T-helper 2 cell treated with Interferon-gamma antibody and Interleukin-4, amounts not matched to agents 5 μg/mL and 100 μg/mL, for 36 hours (primary cell): ENCODE measurements at regions not wholly inside any gene's neighbourhood (a gene's known extent, or its start where the extent isn't known, plus 50 kb on each side); places are given as distances from the start of the nearest gene placed in this dataset.
"Not testable (repeated sequence)": the region's sequence is repeated elsewhere in the genome, so short reads cannot be mapped to it uniquely, and the experiment has no call there.

Experiments
- DNase-seq: peaks from one replicate; pipeline ENCODE4 v3.0.0; 2021; ENCODE audit warnings: low spot score
- H3K27ac Mint-ChIP-seq: one replicate; pipeline ENCODE4 v1.8.0; 2021; ENCODE audit warnings: mild to moderate bottlenecking, mixed read lengths
- H3K27me3 Mint-ChIP-seq: one replicate; pipeline ENCODE4 v1.8.0; 2021; ENCODE audit warnings: low read depth, mixed read lengths
- H3K36me3 Mint-ChIP-seq: one replicate; pipeline ENCODE4 v1.8.0; 2021; ENCODE audit warnings: low read depth, mixed read lengths
- H3K4me1 Mint-ChIP-seq: one replicate; pipeline ENCODE4 v1.8.0; 2021; ENCODE audit warnings: low read depth, mixed read lengths
- H3K4me3 Mint-ChIP-seq: one replicate; pipeline ENCODE4 v1.8.0; 2022; ENCODE audit warnings: mild to moderate bottlenecking, moderate library complexity, mixed read lengths
- H3K9me3 Mint-ChIP-seq: one replicate; pipeline ENCODE4 v1.8.0; 2021; ENCODE audit warnings: mixed read lengths

- Mint-ChIP-seq H3K27ac (no peak overlapping the region), H3K27me3 (no peaks in the 10 kb centered on the region), H3K9me3 (peaks cover 3% of the 10 kb centered on the region), H3K36me3 (no peaks in the 10 kb centered on the region), H3K4me1 (no peaks in the 10 kb centered on the region), H3K4me3 (no peak overlapping the region)
- DNase-seq = no peak
Measured at GRCh38 chr5:24232041-24232440, 412.7 kb downstream of the CDH10 start.

- H3K27me3 Mint-ChIP-seq = no peaks in the 10 kb centered on the region
- no peaks in the 10 kb centered on the region for H3K36me3 Mint-ChIP-seq
- H3K27ac Mint-ChIP-seq = no peak overlapping the region
- DNase-seq = no peak
- no peaks in the 10 kb centered on the region for H3K4me1 Mint-ChIP-seq
- H3K4me3 Mint-ChIP-seq = no peak overlapping the region
- H3K9me3 Mint-ChIP-seq = peaks cover 3% of the 10 kb centered on the region
Measured at GRCh38 chr5:24232929-24233498, 411.8 kb downstream of the CDH10 start.

DNA sequence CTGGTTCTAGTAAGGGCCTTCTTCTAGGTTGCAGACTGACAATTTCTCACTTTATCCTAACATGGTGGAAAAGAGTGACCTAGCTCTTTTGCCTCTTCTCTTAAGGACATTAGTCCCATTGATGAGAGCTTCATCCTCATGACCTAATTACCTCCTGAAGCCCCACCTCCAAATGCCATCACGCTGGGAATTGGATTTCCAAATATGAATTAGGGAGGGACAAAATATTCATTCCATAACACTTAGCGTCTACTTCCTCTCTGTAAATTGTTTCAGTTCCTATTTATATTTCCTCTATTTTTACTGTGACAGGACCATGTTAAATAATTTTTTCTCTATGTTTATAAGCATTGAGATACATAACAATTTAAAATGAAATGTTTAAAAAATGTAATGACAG lies 408.8 kb downstream of the CDH10 start:
- peaks cover 10% of the 10 kb centered on the region for H3K9me3 Mint-ChIP-seq
- no peak overlapping the region for H3K4me3 Mint-ChIP-seq
- no peak overlapping the region for H3K27ac Mint-ChIP-seq
- no peaks in the 10 kb centered on the region for H3K4me1 Mint-ChIP-seq
- DNase-seq = no peak
- H3K36me3 Mint-ChIP-seq = no peaks in the 10 kb centered on the region
- H3K27me3 Mint-ChIP-seq = no peaks in the 10 kb centered on the region

DNA sequence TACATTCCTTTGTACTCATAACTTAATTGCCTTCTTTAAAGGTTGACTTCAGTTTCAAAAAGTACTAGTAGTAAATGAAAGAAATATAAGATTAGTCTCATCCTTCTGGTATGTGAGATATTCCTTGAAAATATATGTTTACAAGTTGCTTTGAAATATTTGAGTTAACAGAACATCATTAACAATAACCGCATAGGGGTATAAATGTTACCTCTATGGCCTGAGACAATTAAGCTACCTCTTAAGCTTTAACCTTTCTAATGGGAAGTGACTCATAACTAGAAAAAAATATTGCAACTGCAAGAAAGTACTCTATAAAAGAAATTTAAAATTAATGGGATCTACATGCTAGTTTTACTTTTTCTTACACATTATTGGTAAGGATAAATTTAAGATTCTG lies 399.0 kb downstream of the CDH10 start:
- no peaks in the 10 kb centered on the region for H3K27me3 Mint-ChIP-seq
- no peak overlapping the region for H3K4me3 Mint-ChIP-seq
- no peaks in the 10 kb centered on the region for H3K36me3 Mint-ChIP-seq
- no peaks in the 10 kb centered on the region for H3K4me1 Mint-ChIP-seq
- no peak for DNase-seq
- H3K27ac Mint-ChIP-seq = no peak overlapping the region
- peaks cover 40% of the 10 kb centered on the region for H3K9me3 Mint-ChIP-seq

DNA sequence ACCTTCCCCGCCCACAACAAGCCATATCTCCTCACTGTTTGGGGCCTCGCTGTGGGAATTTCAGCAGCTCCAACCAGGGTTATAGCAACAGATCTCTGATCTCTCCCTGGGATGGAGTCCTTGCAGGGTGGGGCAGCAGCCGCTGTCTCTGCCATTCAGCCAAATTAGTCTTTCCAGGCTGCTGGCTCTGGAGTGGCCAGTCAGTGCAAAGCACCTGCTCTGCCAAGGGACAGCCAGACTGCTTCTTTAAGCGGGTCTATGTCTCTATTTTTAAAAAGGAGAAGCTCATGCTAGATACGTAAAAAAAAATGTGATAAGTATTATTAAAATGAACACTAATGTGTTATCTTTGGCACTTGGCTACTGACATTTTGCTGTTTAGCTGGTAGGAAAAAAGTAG lies 380.2 kb downstream of the CDH10 start:
- Mint-ChIP-seq H3K27me3 (no peaks in the 10 kb centered on the region), H3K27ac (no peak overlapping the region), H3K4me3 (no peak overlapping the region), H3K9me3 (peaks cover 17% of the 10 kb centered on the region), H3K36me3 (no peaks in the 10 kb centered on the region), H3K4me1 (no peaks in the 10 kb centered on the region)
- DNase-seq = no peak

DNA sequence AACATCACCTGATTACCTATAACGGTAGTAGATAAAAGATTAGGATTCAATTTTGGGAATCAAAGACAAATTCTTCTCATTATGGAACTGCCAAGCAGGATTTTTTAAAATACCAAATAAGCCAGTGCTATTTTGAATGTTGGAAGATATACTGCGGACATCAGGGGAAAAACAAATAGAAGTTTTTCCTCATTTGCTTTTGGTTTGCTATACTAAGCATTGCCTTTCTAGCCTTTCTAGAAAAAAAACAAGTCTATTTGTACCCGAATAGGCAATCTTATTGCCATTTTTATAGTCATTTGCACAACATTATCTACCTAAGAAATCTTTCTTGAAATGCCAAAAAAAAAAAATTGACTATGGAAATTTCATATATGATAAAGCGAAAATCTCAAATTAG lies 379.5 kb downstream of the CDH10 start:
- Mint-ChIP-seq H3K9me3 (peaks cover 23% of the 10 kb centered on the region), H3K4me3 (no peak overlapping the region), H3K4me1 (no peaks in the 10 kb centered on the region), H3K27ac (no peak overlapping the region), H3K36me3 (no peaks in the 10 kb centered on the region), H3K27me3 (no peaks in the 10 kb centered on the region)
- no peak for DNase-seq

GRCh38 chr5:24268482-24269056 lies 376.2 kb downstream of the CDH10 start:
- no peak for DNase-seq
- H3K4me3 Mint-ChIP-seq = no peak overlapping the region
- no peaks in the 10 kb centered on the region for H3K4me1 Mint-ChIP-seq
- H3K9me3 Mint-ChIP-seq = peaks cover 31% of the 10 kb centered on the region
- no peaks in the 10 kb centered on the region for H3K36me3 Mint-ChIP-seq
- H3K27me3 Mint-ChIP-seq = no peaks in the 10 kb centered on the region
- no peak overlapping the region for H3K27ac Mint-ChIP-seq

GRCh38 chr5:24271702-24272118 lies 373.1 kb downstream of the CDH10 start:
- H3K36me3 Mint-ChIP-seq, H3K4me1 Mint-ChIP-seq, H3K27ac Mint-ChIP-seq, H3K27me3 Mint-ChIP-seq, H3K4me3 Mint-ChIP-seq, DNase-seq: not testable (repeated sequence)
- H3K9me3 Mint-ChIP-seq = peaks cover 34% of the 10 kb centered on the region

DNA sequence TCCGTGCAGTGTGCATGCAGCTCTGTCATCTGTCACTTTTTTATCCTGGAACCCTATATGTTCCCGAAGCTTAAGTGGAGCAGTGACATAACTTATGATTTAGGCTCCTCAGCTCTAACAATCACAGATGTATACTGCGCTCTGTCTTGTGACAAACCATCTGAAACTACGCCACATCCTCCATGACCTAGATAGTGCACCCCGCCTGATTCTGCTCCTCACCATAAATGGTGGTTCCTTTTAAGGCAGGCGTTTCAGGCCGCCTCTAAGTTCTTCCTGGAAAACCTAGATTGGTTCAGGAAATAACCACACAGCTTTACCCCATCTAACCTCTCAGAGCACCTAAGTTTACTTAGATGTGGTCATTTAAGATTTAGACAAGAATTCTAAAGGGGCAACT lies 372.0 kb downstream of the CDH10 start:
- Mint-ChIP-seq H3K9me3 (peaks cover 30% of the 10 kb centered on the region), H3K4me3 (no peak overlapping the region), H3K27me3 (no peaks in the 10 kb centered on the region), H3K27ac (no peak overlapping the region), H3K4me1 (no peaks in the 10 kb centered on the region), H3K36me3 (no peaks in the 10 kb centered on the region)
- DNase-seq = no peak

DNA sequence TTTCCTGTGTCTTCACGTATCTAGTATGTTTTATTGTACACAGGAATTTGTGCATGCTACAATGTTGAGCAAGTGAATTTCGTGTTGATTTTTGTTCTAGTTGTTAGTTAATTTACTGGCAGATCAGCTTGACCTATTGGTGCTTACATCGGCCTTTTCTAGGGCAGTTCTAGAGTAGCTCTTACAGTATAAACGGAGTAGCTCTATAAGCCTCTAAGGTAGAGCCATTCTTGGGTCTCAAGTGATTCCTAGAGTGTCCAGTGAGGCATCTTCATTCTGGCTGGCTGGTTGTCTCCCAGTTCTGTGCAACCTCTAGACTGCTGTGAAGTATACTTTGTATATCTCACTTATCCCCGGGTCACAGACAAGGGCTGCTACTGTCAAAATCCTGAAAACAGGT lies 364.6 kb downstream of the CDH10 start:
- no peaks in the 10 kb centered on the region for H3K27me3 Mint-ChIP-seq
- no peak overlapping the region for H3K27ac Mint-ChIP-seq
- H3K9me3 Mint-ChIP-seq = peaks cover 35% of the 10 kb centered on the region

GRCh38 chr5:24281818-24282217 lies 363.0 kb downstream of the CDH10 start:
- H3K4me3 Mint-ChIP-seq = no peak overlapping the region
- no peak for DNase-seq
- H3K27me3 Mint-ChIP-seq = no peaks in the 10 kb centered on the region
- peaks cover 34% of the 10 kb centered on the region for H3K9me3 Mint-ChIP-seq
- no peaks in the 10 kb centered on the region for H3K4me1 Mint-ChIP-seq
- no peaks in the 10 kb centered on the region for H3K36me3 Mint-ChIP-seq
- no peak overlapping the region for H3K27ac Mint-ChIP-seq

More for the DNA sequence above, 364.6 kb downstream of the CDH10 start:
- H3K36me3 Mint-ChIP-seq = no peaks in the 10 kb centered on the region
- no peaks in the 10 kb centered on the region for H3K4me1 Mint-ChIP-seq
- DNase-seq = no peak
- no peak overlapping the region for H3K4me3 Mint-ChIP-seq

GRCh38 chr5:24289582-24290335 lies 355.0 kb downstream of the CDH10 start:
- H3K4me1 Mint-ChIP-seq = no peaks in the 10 kb centered on the region
- H3K27ac Mint-ChIP-seq = no peak overlapping the region
- no peak overlapping the region for H3K4me3 Mint-ChIP-seq

GRCh38 chr5:24290536-24290935 lies 354.2 kb downstream of the CDH10 start:
- DNase-seq = no peak
- Mint-ChIP-seq H3K36me3 (no peaks in the 10 kb centered on the region), H3K27me3 (no peaks in the 10 kb centered on the region), H3K27ac (no peak overlapping the region), H3K9me3 (peaks cover 37% of the 10 kb centered on the region), H3K4me3 (no peak overlapping the region), H3K4me1 (no peaks in the 10 kb centered on the region)

More at GRCh38 chr5:24289582-24290335, 355.0 kb downstream of the CDH10 start:
- Mint-ChIP-seq H3K9me3 (peaks cover 32% of the 10 kb centered on the region), H3K36me3 (no peaks in the 10 kb centered on the region), H3K27me3 (no peaks in the 10 kb centered on the region)
- DNase-seq = no peak

GRCh38 chr5:24291916-24292315 lies 352.9 kb downstream of the CDH10 start:
- no peaks in the 10 kb centered on the region for H3K27me3 Mint-ChIP-seq
- no peak overlapping the region for H3K27ac Mint-ChIP-seq
- no peak overlapping the region for H3K4me3 Mint-ChIP-seq
- DNase-seq = no peak
- no peaks in the 10 kb centered on the region for H3K4me1 Mint-ChIP-seq
- H3K36me3 Mint-ChIP-seq = no peaks in the 10 kb centered on the region
- peaks cover 46% of the 10 kb centered on the region for H3K9me3 Mint-ChIP-seq
